Astrocyte (in vitro differentiated cells and primary cell): ENCODE measurements at regions not wholly inside any gene's neighbourhood (a gene's known extent, or its start where the extent isn't known, plus 50 kb on each side); places are given as distances from the start of the nearest gene placed in this dataset.

Experiments
- CTCF ChIP-seq: IDR thresholded peaks from 2 replicates; pipeline ENCODE4 v1.5.1; 2011; ENCODE audit warnings: low read depth, mild to moderate bottlenecking, inconsistent platforms, low read length, moderate library complexity; ENCODE audit not compliant: insufficient read depth
- EZH2 ChIP-seq: IDR thresholded peaks from 2 replicates; pipeline ENCODE4 v1.6.1; 2012; ENCODE audit warnings: mild to moderate bottlenecking, low read length, inconsistent platforms; ENCODE audit not compliant: insufficient read depth

- TF ChIP-seq CTCF = no peak
- no peak for TF ChIP-seq EZH2
Observed at GRCh38 chr5:92977846-92978540, 603.0 kb downstream of the NR2F1-AS1 start.
